PC-3 (cell line): ENCODE measurements at regions not wholly inside any gene's neighbourhood (a gene's known extent, or its start where the extent isn't known, plus 50 kb on each side); places are given as distances from the start of the nearest gene placed in this dataset.

Experiments
- ATAC-seq: fragments of 200-7000 bp; cut with Tn5 transposase; 2 replicates; pipeline ENCODE4 v1.9.1; 2020; ENCODE audit warnings: mild to moderate bottlenecking, moderate library complexity
- BruUV-seq: library from RNA; stranded (reverse); fragments of 400-500 nt; replicated peaks from 2 replicates; lab custom pipeline; 2021; lab: Mats Ljungman, UMichigan
- CTCF ChIA-PET: fragments of 300-600 bp; sonication (Branson Sonifier 250); formaldehyde crosslinking; loops from one replicate; lab custom pipeline; 2022; ENCODE audit warnings: antibody characterized with exemption; lab: Charles Lee
- POLR2A ChIA-PET: fragments of 300-600 bp; sonication (Branson Sonifier 250); formaldehyde crosslinking; loops from one replicate; lab custom pipeline; 2022; ENCODE audit warnings: antibody characterized with exemption; ENCODE audit not compliant: unreplicated experiment; lab: Charles Lee
- DNase-seq: peaks from one replicate; pipeline ENCODE4 v3.0.0-alpha.2; 2015
- H2AFZ ChIP-seq: fragments of 300-600 bp; sonication (generic); 2 replicates; pipeline ENCODE4 v1.6.0; 2016; ENCODE audit warnings: antibody characterized with exemption, low read length
- H3F3A ChIP-seq: fragments of 300-600 bp; sonication (generic); one replicate; pipeline ENCODE4 v1.6.0; 2017; ENCODE audit warnings: antibody characterized with exemption, low read length, control low read depth, mild to moderate bottlenecking; ENCODE audit not compliant: unreplicated experiment
- H3K27ac ChIP-seq: fragments of 300-600 bp; sonication (generic); 2 replicates; pipeline ENCODE4 v1.5.1; 2016; ENCODE audit warnings: mild to moderate bottlenecking, low read length
- H3K27me3 ChIP-seq: fragments of 300-600 bp; sonication (generic); 2 replicates; pipeline ENCODE4 v1.6.1; 2016; ENCODE audit warnings: low read length, mixed read lengths
- H3K36me3 ChIP-seq: fragments of 300-600 bp; sonication (generic); 2 replicates; pipeline ENCODE4 v1.6.1; 2016; ENCODE audit warnings: low read depth, mixed run types, low read length, mixed read lengths
- H3K4me1 ChIP-seq: fragments of 300-600 bp; sonication (generic); 2 replicates; pipeline ENCODE4 v1.5.1; 2016; ENCODE audit warnings: low read length; ENCODE audit not compliant: insufficient read depth
- H3K4me2 ChIP-seq: fragments of 300-600 bp; sonication (generic); 2 replicates; pipeline ENCODE4 v1.6.0; 2016; ENCODE audit warnings: low read length
- H3K4me3 ChIP-seq: fragments of 300-600 bp; sonication (generic); 2 replicates; pipeline ENCODE4 v1.5.1; 2016; ENCODE audit warnings: mild to moderate bottlenecking, low read length, mixed read lengths
- H3K79me2 ChIP-seq: fragments of 300-600 bp; sonication (generic); 2 replicates; pipeline ENCODE4 v1.6.1; 2017; ENCODE audit warnings: low read length, mixed read lengths
- H3K9ac ChIP-seq: fragments of 300-600 bp; sonication (generic); 2 replicates; pipeline ENCODE4 v1.6.0; 2016; ENCODE audit warnings: mild to moderate bottlenecking, low read length
- H3K9me2 ChIP-seq: fragments of 300-600 bp; sonication (generic); replicated peaks from 2 replicates; pipeline ENCODE4 v1.6.1; 2016; ENCODE audit warnings: mixed run types, low read length, mixed read lengths
- H3K9me3 ChIP-seq: fragments of 300-600 bp; sonication (generic); 2 replicates; pipeline ENCODE4 v1.6.1; 2016; ENCODE audit warnings: low read length, mixed read lengths
- H4K20me1 ChIP-seq: fragments of 300-600 bp; sonication (generic); 2 replicates; pipeline ENCODE4 v1.6.1; 2016; ENCODE audit warnings: low read length, mixed read lengths
- EZH2 ChIP-seq: fragments of 300-600 bp; sonication (generic); IDR thresholded peaks from one replicate; pipeline ENCODE4 v1.6.1; 2017; ENCODE audit warnings: antibody characterized with exemption, mild to moderate bottlenecking, low read length; ENCODE audit not compliant: unreplicated experiment
- EZH2phosphoT487 ChIP-seq: fragments of 300-600 bp; sonication (generic); IDR thresholded peaks from 2 replicates; pipeline ENCODE4 v1.6.1; 2018; ENCODE audit warnings: mild to moderate bottlenecking, antibody characterized with exemption, low read length, borderline replicate concordance
- intact Hi-C: fragments of 100-400 bp; cut with micrococcal nuclease; formaldehyde crosslinking; loops from 2 replicates; pipeline ENCODE4 v1.9.0; 2023
- TF ChIP-seq, protein P1 (sequence below): fragments of 300-600 bp; sonication (generic); conservative IDR thresholded peaks from 2 replicates; pipeline ENCODE4 v1.5.1; 2017; ENCODE audit warnings: antibody characterized with exemption, low read depth, mild to moderate bottlenecking, low read length

DNA sequence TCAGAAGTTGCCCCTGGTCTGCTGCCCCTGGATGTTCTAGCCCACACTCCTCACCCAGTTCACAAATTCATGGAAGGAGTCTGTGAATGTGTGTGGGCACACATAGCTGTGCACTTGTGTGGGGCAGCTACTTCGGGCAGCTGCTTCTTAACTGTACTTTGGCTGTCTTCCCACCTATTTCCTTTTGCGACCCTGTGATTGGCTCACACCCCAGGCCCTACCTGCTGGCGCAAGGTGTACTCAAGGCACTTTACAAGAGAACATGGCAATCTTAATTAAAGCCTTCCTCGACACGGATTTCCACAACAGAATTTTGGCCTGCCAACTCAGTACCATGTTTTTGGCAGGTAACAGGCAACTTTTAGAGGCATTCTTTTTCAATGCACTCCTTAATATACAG is 86.5 kb upstream of the CTTNBP2NL start:
- CTCF ChIA-PET, result no interaction called here
- Histone ChIP-seq H3K4me2 (no peak overlapping the region), H3K27me3 (peaks cover 92% of the 10 kb centered on the region)

DNA sequence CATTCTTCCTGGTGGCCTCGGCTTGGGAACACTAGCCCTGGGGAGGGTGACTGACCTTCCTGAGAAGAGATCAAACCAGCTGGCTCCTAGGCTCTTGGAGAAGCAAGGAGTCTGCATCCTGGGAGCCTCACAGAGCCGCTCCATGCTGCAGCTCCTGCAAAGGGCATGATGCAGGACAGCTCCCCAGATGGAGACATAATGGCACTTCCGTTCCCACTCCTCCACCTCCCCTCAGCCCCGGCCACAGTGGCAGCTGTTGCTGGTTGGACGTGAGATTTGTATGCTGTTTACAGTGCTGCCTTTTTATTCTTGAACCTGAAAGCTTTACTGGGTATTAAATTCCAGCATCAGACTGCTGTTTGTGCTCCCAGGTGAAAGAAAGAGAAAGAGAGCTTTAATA is 83.7 kb upstream of the CTTNBP2NL start:
- CTCF ChIA-PET, result no interaction called here
- Histone ChIP-seq H3K27ac (no peak overlapping the region), H3K4me1 (no peaks in the 10 kb centered on the region), H2AFZ (no peak overlapping the region), H3K9me3 (no peaks in the 10 kb centered on the region), H3K36me3 (no peaks in the 10 kb centered on the region), H3K4me3 (no peak overlapping the region), H3K27me3 (peaks cover 94% of the 10 kb centered on the region), H3F3A (no peaks in the 10 kb centered on the region), H3K9ac (no peak overlapping the region), H4K20me1 (no peaks in the 10 kb centered on the region), H3K4me2 (no peak overlapping the region), H3K9me2 (no peaks in the 10 kb centered on the region), H3K79me2 (no peaks in the 10 kb centered on the region)
- POLR2A ChIA-PET, result no interaction called here
- DNase-seq, result no peak
- intact Hi-C loops, result no loop called here
- no TSS peak for BruUV-seq
- no peak for ATAC-seq
- TF ChIP-seq EZH2, result no peak
- TF ChIP-seq, protein P1, sequence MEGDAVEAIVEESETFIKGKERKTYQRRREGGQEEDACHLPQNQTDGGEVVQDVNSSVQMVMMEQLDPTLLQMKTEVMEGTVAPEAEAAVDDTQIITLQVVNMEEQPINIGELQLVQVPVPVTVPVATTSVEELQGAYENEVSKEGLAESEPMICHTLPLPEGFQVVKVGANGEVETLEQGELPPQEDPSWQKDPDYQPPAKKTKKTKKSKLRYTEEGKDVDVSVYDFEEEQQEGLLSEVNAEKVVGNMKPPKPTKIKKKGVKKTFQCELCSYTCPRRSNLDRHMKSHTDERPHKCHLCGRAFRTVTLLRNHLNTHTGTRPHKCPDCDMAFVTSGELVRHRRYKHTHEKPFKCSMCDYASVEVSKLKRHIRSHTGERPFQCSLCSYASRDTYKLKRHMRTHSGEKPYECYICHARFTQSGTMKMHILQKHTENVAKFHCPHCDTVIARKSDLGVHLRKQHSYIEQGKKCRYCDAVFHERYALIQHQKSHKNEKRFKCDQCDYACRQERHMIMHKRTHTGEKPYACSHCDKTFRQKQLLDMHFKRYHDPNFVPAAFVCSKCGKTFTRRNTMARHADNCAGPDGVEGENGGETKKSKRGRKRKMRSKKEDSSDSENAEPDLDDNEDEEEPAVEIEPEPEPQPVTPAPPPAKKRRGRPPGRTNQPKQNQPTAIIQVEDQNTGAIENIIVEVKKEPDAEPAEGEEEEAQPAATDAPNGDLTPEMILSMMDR, result no peak
- no peak for TF ChIP-seq EZH2phosphoT487

More for the DNA sequence above, 86.5 kb upstream of the CTTNBP2NL start:
- Histone ChIP-seq H4K20me1 (no peaks in the 10 kb centered on the region), H3K79me2 (no peaks in the 10 kb centered on the region), H2AFZ (no peak overlapping the region), H3K9me3 (no peaks in the 10 kb centered on the region), H3K9me2 (no peaks in the 10 kb centered on the region), H3K36me3 (no peaks in the 10 kb centered on the region), H3K4me3 (no peak overlapping the region), H3K27ac (no peak overlapping the region), H3K4me1 (no peaks in the 10 kb centered on the region), H3F3A (no peaks in the 10 kb centered on the region), H3K9ac (no peak overlapping the region)
- no peak for DNase-seq
- no TSS peak for BruUV-seq
- POLR2A ChIA-PET, result no interaction called here
- no peak for ATAC-seq
- no peak for TF ChIP-seq EZH2
- TF ChIP-seq, protein P1, result no peak
- no peak for TF ChIP-seq EZH2phosphoT487
- intact Hi-C loops, result no loop called here

DNA sequence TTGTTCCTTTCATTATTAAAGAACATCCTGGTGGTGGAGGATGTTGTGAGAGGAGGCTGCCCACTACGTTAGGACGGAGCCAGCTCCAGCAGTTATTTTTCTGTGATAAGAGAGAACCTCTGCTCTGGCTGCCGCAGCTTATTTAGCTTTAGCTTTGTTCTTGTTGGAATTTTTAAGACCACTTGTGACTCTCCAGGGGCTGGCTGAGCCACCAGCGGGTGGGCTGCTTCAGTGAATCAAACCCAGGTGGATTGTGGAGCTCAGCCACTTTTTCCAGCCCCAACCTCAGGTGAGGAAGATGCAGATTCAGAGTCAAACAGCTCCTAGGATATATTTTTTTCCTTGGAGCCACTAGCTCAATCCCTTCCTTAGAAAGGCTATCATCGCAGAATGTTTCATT is 83.1 kb upstream of the CTTNBP2NL start:
- Histone ChIP-seq H3K36me3 (no peaks in the 10 kb centered on the region), H4K20me1 (no peaks in the 10 kb centered on the region), H3K4me2 (no peak overlapping the region), H3K79me2 (no peaks in the 10 kb centered on the region), H3K9ac (no peak overlapping the region), H3K4me3 (no peak overlapping the region), H3K9me2 (no peaks in the 10 kb centered on the region), H3K9me3 (no peaks in the 10 kb centered on the region), H3K27ac (no peak overlapping the region), H3K4me1 (no peaks in the 10 kb centered on the region), H2AFZ (no peak overlapping the region), H3K27me3 (peaks cover 94% of the 10 kb centered on the region), H3F3A (no peaks in the 10 kb centered on the region)
- intact Hi-C loops, result no loop called here
- ATAC-seq, result no peak
- no TSS peak for BruUV-seq
- DNase-seq, result no peak
- TF ChIP-seq, protein P1, result no peak
- TF ChIP-seq EZH2phosphoT487, result no peak
- ChIA-PET CTCF (no interaction called here), POLR2A (no interaction called here)
